ENCODE measurements at regions not wholly inside any gene's neighbourhood (a gene's known extent, or its start where the extent isn't known, plus 50 kb on each side); places are given as distances from the start of the nearest gene placed in this dataset.

- TF ChIP-seq ZNF462 (CRISPR knock-in tag; IDR thresholded peaks at IDR 0.05): no peak
- TF ChIP-seq ZNF114 (CRISPR knock-in tag; IDR thresholded peaks at IDR 0.05): no peak
- TF ChIP-seq, protein P1, sequence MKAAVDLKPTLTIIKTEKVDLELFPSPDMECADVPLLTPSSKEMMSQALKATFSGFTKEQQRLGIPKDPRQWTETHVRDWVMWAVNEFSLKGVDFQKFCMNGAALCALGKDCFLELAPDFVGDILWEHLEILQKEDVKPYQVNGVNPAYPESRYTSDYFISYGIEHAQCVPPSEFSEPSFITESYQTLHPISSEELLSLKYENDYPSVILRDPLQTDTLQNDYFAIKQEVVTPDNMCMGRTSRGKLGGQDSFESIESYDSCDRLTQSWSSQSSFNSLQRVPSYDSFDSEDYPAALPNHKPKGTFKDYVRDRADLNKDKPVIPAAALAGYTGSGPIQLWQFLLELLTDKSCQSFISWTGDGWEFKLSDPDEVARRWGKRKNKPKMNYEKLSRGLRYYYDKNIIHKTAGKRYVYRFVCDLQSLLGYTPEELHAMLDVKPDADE (IDR thresholded peaks at IDR 0.05): no peak
- no peak for TF ChIP-seq NANOG (IDR thresholded peaks at IDR 0.05; ENCODE audit: borderline replicate concordance)
- TF ChIP-seq EZH2phosphoT487 (IDR thresholded peaks at IDR 0.05; ENCODE audit: unreplicated experiment): no peak
Measured at GRCh38 chr20:23287354-23288190, 63.0 kb upstream of the NXT1 start (continued).

DNA sequence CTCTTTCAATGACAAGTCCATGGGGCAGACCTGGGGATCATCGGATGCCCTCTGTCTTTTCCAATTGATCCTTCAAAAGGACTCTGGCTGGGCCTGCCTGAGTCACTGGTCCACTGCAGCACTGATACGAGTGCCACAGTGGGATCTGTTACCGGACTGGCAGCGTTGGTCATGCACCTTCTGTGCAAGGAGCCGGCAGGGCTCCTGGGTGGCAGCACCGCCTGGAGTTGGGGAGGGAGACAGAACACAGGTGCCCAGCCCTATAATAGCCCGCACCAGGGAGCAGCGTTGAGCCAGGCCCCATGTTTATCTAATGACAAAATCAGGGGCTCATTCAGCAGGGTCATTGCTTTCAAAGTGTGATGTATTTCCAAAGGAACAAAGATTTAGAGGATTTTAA lies 64.2 kb upstream of the NXT1 start:
- Mint-ChIP-seq H3K27me3 (ENCODE audit: insufficient read depth, low read depth, poor library complexity) (peaks cover 11% of the 10 kb centered on the region), H3K4me1 (peaks cover 3% of the 10 kb centered on the region; the same call in 2 of the 3 replicates), H3K36me3 (ENCODE audit: low read depth) (no peaks in the 10 kb centered on the region)
- TF ChIP-seq CTCF (conservative IDR thresholded peaks at IDR 0.05; ENCODE audit: low read depth in 2 of 2): no peak
- no peak for TF ChIP-seq ZNF331 (CRISPR knock-in tag; IDR thresholded peaks at IDR 0.05; ENCODE audit: low read depth)
- TF ChIP-seq, protein P1 (IDR thresholded peaks at IDR 0.05): no peak
- no peak for TF ChIP-seq STAT1 (IDR thresholded peaks at IDR 0.05; ENCODE audit: unreplicated experiment)

More for the DNA sequence above, 64.2 kb upstream of the NXT1 start:
- Histone ChIP-seq H3K4me1 (ENCODE audit: insufficient read depth) (no peaks in the 10 kb centered on the region; the same call in none of the 2 replicates), H3K27ac (ENCODE audit: low read depth) (no peak overlapping the region), H3K4me2 (no peak overlapping the region), H3K4me3 (no peak overlapping the region), H4K20me1 (replicated peaks; ENCODE audit: insufficient read depth) (no peaks in the 10 kb centered on the region), H3K27me3 (ENCODE audit: insufficient read depth) (no peaks in the 10 kb centered on the region), H2AFZ (no peak overlapping the region), H3F3A (replicated peaks; ENCODE audit: low read depth) (no peaks in the 10 kb centered on the region), H3K36me3 (ENCODE audit: insufficient read depth) (no peaks in the 10 kb centered on the region), H3K9me2 (ENCODE audit: insufficient read depth) (no peaks in the 10 kb centered on the region), H3K79me2 (replicated peaks; ENCODE audit: insufficient read depth) (no peaks in the 10 kb centered on the region)
- DNase-seq (ENCODE audit: low spot score) (no peak), ATAC-seq (no peak)
- no peak overlapping the region for H3K27ac Mint-ChIP-seq
- no peaks in the 10 kb centered on the region; the same call in 2 of the 3 replicates for H3K9me3 Mint-ChIP-seq
- no peak overlapping the region for H3K4me3 Mint-ChIP-seq
